AG09309 (cell line): ENCODE measurements at regions not wholly inside any gene's neighbourhood (a gene's known extent, or its start where the extent isn't known, plus 50 kb on each side); places are given as distances from the start of the nearest gene placed in this dataset.
"Not testable (repeated sequence)": the region's sequence is repeated elsewhere in the genome, so short reads cannot be mapped to it uniquely, and the experiment has no call there.

ENCODE experiments used
- DNase-seq: peaks from one replicate; pipeline ENCODE4 v3.0.0-alpha.2; 2010; ENCODE audit warnings: low read depth
- H3K4me3 ChIP-seq: 2 replicates; pipeline ENCODE4 v1.5.1; 2011; ENCODE audit warnings: mild to moderate bottlenecking, low read depth, low read length, moderate library complexity; ENCODE audit not compliant: control insufficient read depth
- TF ChIP-seq, protein P1 (sequence below): IDR thresholded peaks from 2 replicates; pipeline ENCODE4 v1.5.1; 2011; ENCODE audit warnings: mild to moderate bottlenecking, low read depth, low read length, inconsistent platforms; ENCODE audit not compliant: insufficient read depth, control insufficient read depth; ENCODE audit errors: missing control alignments

DNA sequence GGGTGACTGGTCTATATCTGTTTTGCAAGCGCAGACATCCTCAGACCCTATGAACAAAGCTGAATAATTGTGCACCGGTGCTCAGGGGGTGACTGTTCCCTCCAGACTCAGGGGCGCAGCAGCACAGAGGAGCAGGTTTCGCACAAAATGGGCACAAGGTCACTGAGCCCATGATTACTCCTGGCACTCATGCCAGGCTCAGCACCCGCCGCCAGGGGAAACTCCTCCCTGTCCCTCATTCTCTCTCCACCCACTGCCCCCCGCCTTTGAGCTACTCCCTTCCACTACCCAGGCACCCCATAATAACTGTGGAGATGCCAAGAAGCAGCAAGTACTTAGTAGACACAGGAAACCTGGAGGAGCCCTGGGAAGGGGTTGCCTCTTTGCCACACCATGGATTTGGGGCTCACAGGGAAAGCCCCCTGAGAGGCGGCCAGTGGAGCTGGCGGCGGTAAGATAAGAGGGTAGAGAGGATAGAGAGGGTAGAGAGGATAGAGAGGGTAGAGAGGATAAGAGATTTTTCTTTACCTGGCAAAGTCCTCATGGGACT, 198.8 kb downstream of the CTTN start:
- no peak for DNase-seq
- TF ChIP-seq, protein P1, sequence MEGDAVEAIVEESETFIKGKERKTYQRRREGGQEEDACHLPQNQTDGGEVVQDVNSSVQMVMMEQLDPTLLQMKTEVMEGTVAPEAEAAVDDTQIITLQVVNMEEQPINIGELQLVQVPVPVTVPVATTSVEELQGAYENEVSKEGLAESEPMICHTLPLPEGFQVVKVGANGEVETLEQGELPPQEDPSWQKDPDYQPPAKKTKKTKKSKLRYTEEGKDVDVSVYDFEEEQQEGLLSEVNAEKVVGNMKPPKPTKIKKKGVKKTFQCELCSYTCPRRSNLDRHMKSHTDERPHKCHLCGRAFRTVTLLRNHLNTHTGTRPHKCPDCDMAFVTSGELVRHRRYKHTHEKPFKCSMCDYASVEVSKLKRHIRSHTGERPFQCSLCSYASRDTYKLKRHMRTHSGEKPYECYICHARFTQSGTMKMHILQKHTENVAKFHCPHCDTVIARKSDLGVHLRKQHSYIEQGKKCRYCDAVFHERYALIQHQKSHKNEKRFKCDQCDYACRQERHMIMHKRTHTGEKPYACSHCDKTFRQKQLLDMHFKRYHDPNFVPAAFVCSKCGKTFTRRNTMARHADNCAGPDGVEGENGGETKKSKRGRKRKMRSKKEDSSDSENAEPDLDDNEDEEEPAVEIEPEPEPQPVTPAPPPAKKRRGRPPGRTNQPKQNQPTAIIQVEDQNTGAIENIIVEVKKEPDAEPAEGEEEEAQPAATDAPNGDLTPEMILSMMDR = no peak
- no peak overlapping the region for H3K4me3 ChIP-seq

DNA sequence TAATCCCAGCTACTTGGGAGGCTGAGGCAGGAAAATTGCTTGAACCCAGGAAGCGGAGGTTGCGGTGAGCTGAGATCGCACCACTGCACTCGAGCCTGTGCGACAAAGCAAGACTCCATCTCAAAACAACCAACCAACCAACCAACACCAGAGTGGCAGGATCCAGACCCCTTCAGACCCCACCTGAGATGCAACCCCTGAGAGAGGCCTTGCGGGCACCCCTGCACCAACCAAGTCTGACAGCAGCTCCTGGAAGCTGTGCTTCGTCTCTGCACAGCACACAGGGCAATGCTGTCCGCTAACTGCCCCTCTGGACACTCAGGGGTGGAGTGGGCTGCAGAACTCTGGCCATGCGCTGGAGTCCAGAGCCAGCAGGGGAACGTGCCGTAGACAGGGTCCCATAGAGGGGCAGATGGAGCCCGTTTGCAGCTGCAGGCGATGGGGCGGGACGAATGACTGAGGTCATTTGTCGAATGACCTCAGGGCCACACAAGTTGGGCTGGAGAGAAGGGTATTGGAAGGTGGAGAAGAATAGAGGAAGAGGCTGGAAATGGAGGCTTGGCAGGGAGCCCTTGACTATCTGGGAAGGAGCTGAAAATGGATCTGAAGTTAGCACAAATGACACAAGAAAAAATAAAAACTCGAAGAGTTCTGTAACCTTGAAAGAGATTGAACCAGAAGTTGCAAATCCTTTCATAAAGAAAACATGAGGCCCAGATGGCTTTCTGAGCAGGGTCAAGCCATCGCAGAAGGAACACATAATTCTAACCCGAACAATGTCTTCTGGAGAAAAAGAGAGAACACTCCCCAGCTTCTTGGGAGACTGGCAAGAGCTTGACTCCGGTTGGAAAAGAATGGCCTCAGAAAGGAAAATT, 199.7 kb downstream of the CTTN start:
- no peak overlapping the region for H3K4me3 ChIP-seq
- TF ChIP-seq, protein P1 = no peak

DNA sequence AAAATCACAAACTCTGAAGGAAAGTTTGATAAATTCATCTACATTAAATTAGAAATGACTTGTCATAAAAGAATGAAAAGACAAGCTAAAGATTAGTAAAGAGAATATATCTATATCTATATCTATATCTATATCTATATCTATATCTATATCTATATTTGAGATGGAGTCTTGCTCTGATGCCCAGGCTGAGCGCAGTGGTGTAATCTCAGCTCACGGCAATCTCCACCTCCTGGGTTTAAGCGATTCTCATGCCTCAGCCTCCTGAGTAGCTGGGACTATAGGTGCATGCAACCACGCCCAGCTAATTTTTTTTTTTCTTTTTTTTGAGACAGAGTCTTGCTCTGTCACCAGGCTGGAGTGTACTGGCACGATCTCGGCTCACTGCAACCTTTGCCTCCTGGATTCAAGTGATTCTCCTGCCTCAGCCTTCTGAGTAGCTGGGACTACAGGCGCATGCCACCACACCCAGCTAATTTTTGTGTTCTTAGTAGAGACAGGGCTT, 202.6 kb downstream of the CTTN start:
- H3K4me3 ChIP-seq, DNase-seq: not testable (repeated sequence)

More for the DNA sequence above, 199.7 kb downstream of the CTTN start:
- no peak for DNase-seq

DNA sequence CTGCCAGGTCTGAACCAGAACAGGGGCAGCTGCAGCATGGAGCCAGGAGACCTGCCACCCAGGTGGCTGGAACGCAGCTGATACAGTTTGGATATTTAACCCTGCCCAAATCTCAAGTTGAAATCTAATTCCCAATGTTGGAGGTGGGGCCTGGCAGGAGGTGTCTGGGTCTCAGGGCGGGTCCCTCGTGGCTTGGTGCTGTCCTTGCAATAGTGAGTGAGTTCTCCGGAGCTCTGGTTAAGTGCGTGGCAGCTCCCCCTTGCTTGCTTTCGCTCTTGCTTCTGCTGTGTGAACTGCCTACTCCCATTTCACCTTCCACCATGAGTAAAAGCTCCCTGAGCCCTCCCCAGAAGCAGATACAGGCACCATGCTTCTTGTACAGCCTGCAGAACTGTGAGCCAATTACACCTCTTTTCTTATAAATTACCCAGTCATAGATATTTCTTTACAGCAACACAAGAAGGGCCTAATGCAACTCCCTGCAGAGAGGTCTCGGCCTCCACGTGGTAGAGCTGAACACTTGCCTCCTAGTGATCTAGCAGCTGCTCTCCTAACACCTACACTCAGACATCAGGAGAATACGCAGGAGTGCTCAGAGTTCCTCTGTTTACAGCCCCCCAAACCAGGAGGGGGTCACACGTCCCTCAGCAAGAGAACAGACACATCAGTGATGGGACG, 203.7 kb downstream of the CTTN start:
- H3K4me3 ChIP-seq = no peak overlapping the region
- no peak for DNase-seq

DNA sequence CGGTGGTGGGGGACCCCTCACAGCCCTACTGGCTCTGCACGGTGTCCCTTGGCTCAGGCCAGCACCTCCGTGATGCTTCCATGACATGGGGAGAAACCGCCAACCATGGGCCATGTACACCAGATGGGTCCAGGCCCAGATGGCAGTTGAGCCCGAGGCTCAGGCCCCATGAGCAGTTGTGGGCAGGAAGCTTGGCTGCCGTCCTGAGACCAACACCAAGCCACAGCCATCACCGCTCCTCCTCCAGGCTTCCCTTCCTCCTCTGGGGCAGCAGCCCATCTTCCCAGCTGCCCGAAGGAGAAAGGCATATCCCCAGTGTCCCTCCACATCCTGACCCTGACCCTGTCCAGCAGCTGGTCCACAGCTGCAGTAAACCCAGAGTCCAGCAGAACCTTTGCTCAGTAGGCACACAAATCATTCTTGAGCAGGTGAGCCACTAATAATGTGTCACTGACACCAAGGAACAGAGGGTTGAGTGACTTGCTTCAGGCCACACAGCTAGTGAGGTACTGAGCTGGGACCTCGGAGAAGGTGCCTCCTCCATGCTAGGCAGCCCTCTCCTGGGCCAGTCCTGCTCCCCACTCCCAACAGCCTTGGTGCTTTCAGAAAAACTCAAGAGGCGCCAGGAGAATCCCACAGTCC, 204.9 kb downstream of the CTTN start:
- no peak overlapping the region for H3K4me3 ChIP-seq
- TF ChIP-seq, protein P1 = no peak
- DNase-seq = no peak

More for the DNA sequence above, 203.7 kb downstream of the CTTN start:
- TF ChIP-seq, protein P1 = no peak

DNA sequence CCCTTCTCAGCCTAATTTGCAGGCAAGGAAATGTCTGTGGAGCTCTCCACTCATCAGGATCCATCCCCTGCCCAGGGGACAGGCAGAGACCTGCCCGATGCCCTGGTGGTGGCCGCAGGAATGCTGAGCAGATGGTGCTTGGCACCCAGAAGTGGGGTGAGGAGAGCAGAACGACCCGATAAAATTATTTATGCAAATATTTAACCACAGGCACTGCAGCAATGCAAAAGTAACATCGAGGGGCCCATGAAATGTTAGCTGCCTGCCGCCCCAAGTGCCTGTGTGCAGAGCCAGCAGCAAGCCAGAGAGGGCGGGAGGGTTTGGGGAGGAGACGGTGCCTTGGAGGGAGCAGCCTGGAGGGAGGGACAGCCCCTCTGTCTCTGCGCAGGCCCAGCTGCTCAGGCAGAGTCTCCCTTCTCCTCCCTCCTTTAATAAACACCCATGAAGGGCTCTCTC, 205.5 kb downstream of the CTTN start:
- no peak overlapping the region for H3K4me3 ChIP-seq
- no peak for DNase-seq
- TF ChIP-seq, protein P1 = no peak
